ENCODE measurements at regions not wholly inside any gene's neighbourhood (a gene's known extent, or its start where the extent isn't known, plus 50 kb on each side); places are given as distances from the start of the nearest gene placed in this dataset.

GRCh38 chr14:101200008-101200649 is 296.6 kb upstream of the RTL1 start:
- TF ChIP-seq CTCF (IDR thresholded peaks at IDR 0.05) (no peak), POLR2A (IDR thresholded peaks at IDR 0.05) (no peak)
